Kidney (tissue), 13 donors: ENCODE measurements at regions not wholly inside any gene's neighbourhood (a gene's known extent, or its start where the extent isn't known, plus 50 kb on each side); places are given as distances from the start of the nearest gene placed in this dataset.

Experiments used
- DNase-seq, 5 donors: peaks; one replicate each; pipeline ENCODE4 v3.0.0-alpha.2; 2013 to 2020
- FAIRE-seq: peaks from 2 replicates; lab custom pipeline; 2012; peaks lifted over from hg19 to GRCh38; lab: Jason Lieb, UNC
- H3K27ac ChIP-seq, 2 donors: one replicate each; pipeline ENCODE4 v1.7.0; 2013; ENCODE audit warnings: low read depth in 2 of 2, low read length in 2 of 2, inconsistent platforms in 1 of 2
- H3K27me3 ChIP-seq: one replicate; pipeline ENCODE4 v1.7.1; 2013; ENCODE audit warnings: low read length, inconsistent platforms; ENCODE audit not compliant: control insufficient read depth, insufficient read depth
- H3K36me3 ChIP-seq, 3 donors: one replicate each; pipeline versions ENCODE4 v1.7.0 to v1.7.1; 2013; ENCODE audit warnings: low read length in 3 of 3, control low read depth in 1 of 3, inconsistent platforms in 1 of 3; ENCODE audit not compliant: insufficient read depth in 3 of 3, control insufficient read depth in 2 of 3
- H3K4me1 ChIP-seq, 3 donors: one replicate each; pipeline versions ENCODE4 v1.7.0 to v1.7.1; 2013; ENCODE audit warnings: low read length in 3 of 3, inconsistent platforms in 1 of 3, low read depth in 1 of 3; ENCODE audit not compliant: control insufficient read depth in 2 of 3, insufficient read depth in 2 of 3
- H3K4me3 ChIP-seq, 3 donors: one replicate each; pipeline versions ENCODE4 v1.7.0 to v1.8.1; 2013; ENCODE audit warnings: low read length in 3 of 3, control low read depth in 1 of 3, inconsistent platforms in 1 of 3
- H3K9ac ChIP-seq, 3 donors: one replicate each; pipeline versions ENCODE4 v1.7.0 to v1.7.1; 2013; ENCODE audit warnings: low read length in 3 of 3, control low read depth in 1 of 3, inconsistent platforms in 1 of 3
- H3K9me3 ChIP-seq, 3 donors: one replicate each; pipeline versions ENCODE4 v1.7.0 to v1.7.1; 2013; ENCODE audit warnings: low read length in 3 of 3, control low read depth in 1 of 3, inconsistent platforms in 1 of 3; ENCODE audit not compliant: control insufficient read depth in 2 of 3, insufficient read depth in 1 of 3
- CTCF ChIP-seq: IDR thresholded peaks from 3 replicates; pipeline ENCODE4 v1.5.1; 2012; ENCODE audit warnings: mild to moderate bottlenecking, moderate library complexity, borderline replicate concordance; ENCODE audit not compliant: insufficient read depth; ENCODE audit errors: extremely low read depth
- intact Hi-C: fragments of 100-400 bp; cut with DNase I; formaldehyde crosslinking; loops from one replicate; pipeline ENCODE4 v1.11.1; 2022
- donor health status: control.
- donor health status: control.
- donor health status: control.
- donor health status: control.
- donor health status: control.
- donor health status: DM: yes; HTN: yes; CAD: no.
- donor health status: Normal renal cell carcinoma (clear cell type).

- Histone ChIP-seq H3K27me3 (no peaks in the 10 kb centered on the region), H3K9ac (no peak overlapping the region), H3K9me3 (no peaks in the 10 kb centered on the region), H3K27ac (no peak overlapping the region), H3K36me3 (no peaks in the 10 kb centered on the region), H3K4me3 (no peak overlapping the region), H3K4me1 (no peaks in the 10 kb centered on the region)
- DNase-seq (no peak), FAIRE-seq (no peak)
- no peak for TF ChIP-seq CTCF
- intact Hi-C loops: no loop called here
These were observed 108.8 kb upstream of the PLAAT1 start for GRCh38 chr3:193132241-193132640.

- Histone ChIP-seq H3K9ac (no peak overlapping the region), H3K9me3 (no peaks in the 10 kb centered on the region), H3K36me3 (no peaks in the 10 kb centered on the region), H3K4me1 (no peaks in the 10 kb centered on the region), H3K27ac (no peak overlapping the region), H3K27me3 (no peaks in the 10 kb centered on the region), H3K4me3 (no peak overlapping the region)
- no peak for TF ChIP-seq CTCF
- peak in 2 of 5 donors; percentile 1 to 16 for DNase-seq
- FAIRE-seq: no peak
- intact Hi-C loops: no loop called here
These were observed 108.1 kb upstream of the PLAAT1 start for GRCh38 chr3:193132964-193133363.

DNA sequence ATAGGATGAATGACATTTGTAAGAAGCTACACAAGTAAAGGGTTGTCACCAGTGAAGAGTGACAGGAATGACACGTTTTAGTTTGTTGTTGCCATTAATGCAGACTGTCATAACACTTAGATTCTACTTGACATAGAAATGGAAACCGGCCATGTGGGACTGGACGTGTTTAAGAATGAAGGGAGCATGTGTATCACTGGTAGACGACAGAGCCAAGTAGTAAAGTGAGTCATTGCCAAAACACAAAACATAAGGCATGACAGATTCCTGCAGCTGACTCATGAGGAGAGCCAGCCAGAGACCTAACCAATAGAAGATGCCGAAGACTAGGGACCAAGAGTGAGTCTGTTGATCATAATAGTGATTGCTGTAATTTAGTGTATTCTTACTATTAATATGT lies 106.2 kb upstream of the PLAAT1 start:
- H3K4me3 ChIP-seq: no peak overlapping the region
- H3K27me3 ChIP-seq: no peaks in the 10 kb centered on the region
- no peak overlapping the region for H3K27ac ChIP-seq
- no peak for TF ChIP-seq CTCF
- no peaks in the 10 kb centered on the region for H3K4me1 ChIP-seq
- no peak for DNase-seq
- no peaks in the 10 kb centered on the region for H3K9me3 ChIP-seq
- no peak for FAIRE-seq
- intact Hi-C loops: no loop called here
- no peak overlapping the region for H3K9ac ChIP-seq
- H3K36me3 ChIP-seq: no peaks in the 10 kb centered on the region

GRCh38 chr3:193140381-193140780 lies 100.6 kb upstream of the PLAAT1 start:
- Histone ChIP-seq H3K36me3 (no peaks in the 10 kb centered on the region), H3K27ac (no peak overlapping the region), H3K9ac (no peak overlapping the region), H3K27me3 (no peaks in the 10 kb centered on the region), H3K9me3 (no peaks in the 10 kb centered on the region), H3K4me1 (no peaks in the 10 kb centered on the region), H3K4me3 (no peak overlapping the region)
- no peak for TF ChIP-seq CTCF
- no peak for DNase-seq
- no peak for FAIRE-seq
- intact Hi-C loops: no loop called here
